GM12878 (cell line): ENCODE measurements at regions not wholly inside any gene's neighbourhood (a gene's known extent, or its start where the extent isn't known, plus 50 kb on each side); places are given as distances from the start of the nearest gene placed in this dataset.

ENCODE experiments used
- ATAC-seq: fragments of 200-7000 bp; cut with Tn5 transposase; 3 replicates; pipeline ENCODE4 v1.9.1; 2020; ENCODE audit warnings: mild to moderate bottlenecking, moderate library complexity
- BruUV-seq: library from RNA; stranded (reverse); fragments of 400-500 nt; replicated peaks from 2 replicates; lab custom pipeline; 2021; lab: Mats Ljungman, UMichigan
- CTCF ChIA-PET: fragments of 300-600 bp; sonication (Branson Sonifier 250); formaldehyde crosslinking; extraction: SDS; loops from one replicate; lab custom pipeline; 2021; ENCODE audit warnings: inconsistent platforms; lab: Yijun Ruan, JAX
- POLR2A ChIA-PET: fragments of 350-600 bp; formaldehyde crosslinking; extraction: SDS; loops from one replicate; lab custom pipeline; 2021; ENCODE audit warnings: inconsistent platforms; lab: Charles Lee
- RAD21 ChIA-PET: fragments of 300-600 bp; sonication (Branson Sonifier 250); formaldehyde crosslinking; loops from one replicate; lab custom pipeline; 2023; ENCODE audit warnings: antibody characterized with exemption; ENCODE audit not compliant: unreplicated experiment; lab: Charles Lee
- SMC1A ChIA-PET: fragments of 300-600 bp; sonication (Branson Sonifier 250); formaldehyde crosslinking; loops from one replicate; lab custom pipeline; 2023; ENCODE audit not compliant: unreplicated experiment, uncharacterized antibody; lab: Charles Lee
- DNase-seq: peaks from one replicate; pipeline ENCODE4 v3.0.0-alpha.2; 2011; ENCODE audit warnings: low read depth, low spot score
- FAIRE-seq: peaks from 3 replicates; lab custom pipeline; 2011; peaks lifted over from hg19 to GRCh38; lab: Jason Lieb, UNC
- H2AFZ ChIP-seq: 2 replicates; pipeline ENCODE4 v1.6.0; 2011; ENCODE audit warnings: low read depth, low read length, control low read depth; ENCODE audit not compliant: control insufficient read depth
- H3K27ac ChIP-seq: 2 replicates; pipeline ENCODE4 v1.5.1; 2011; ENCODE audit warnings: control low read depth; ENCODE audit not compliant: control insufficient read depth, insufficient read depth
- H3K27me3 ChIP-seq, 2 experiments: replicated peaks in 1 of 2; 2 replicates each; pipeline versions ENCODE4 v1.6.0 to v1.6.1; 2011; ENCODE audit warnings: low read length in 1 of 2; ENCODE audit not compliant: control insufficient read depth in 2 of 2, insufficient read depth in 2 of 2
- H3K36me3 ChIP-seq, 2 experiments: 2 replicates each; pipeline ENCODE4 v1.5.1; 2011; ENCODE audit warnings: low read length in 1 of 2; ENCODE audit not compliant: control insufficient read depth in 2 of 2, insufficient read depth in 2 of 2
- H3K4me1 ChIP-seq: 2 replicates; pipeline ENCODE4 v1.6.1; 2011; ENCODE audit warnings: mild to moderate bottlenecking, low read length, moderate library complexity, mixed read lengths; ENCODE audit not compliant: control insufficient read depth, insufficient read depth
- H3K4me2 ChIP-seq: 2 replicates; pipeline ENCODE4 v1.6.0; 2011; ENCODE audit warnings: control low read depth; ENCODE audit not compliant: control insufficient read depth, insufficient read depth
- H3K4me3 ChIP-seq: fragments of 200-600 bp; sonication (generic); 2 replicates; pipeline ENCODE4 v1.5.1; 2016
- H3K79me2 ChIP-seq: 2 replicates; pipeline ENCODE4 v1.6.0; 2011; ENCODE audit warnings: low read length; ENCODE audit not compliant: control insufficient read depth, insufficient read depth
- H3K9ac ChIP-seq: 2 replicates; pipeline ENCODE4 v1.8.0; 2011; ENCODE audit warnings: low read length, control low read depth, mixed read lengths; ENCODE audit not compliant: control insufficient read depth, insufficient read depth
- H3K9me3 ChIP-seq: replicated peaks from 3 replicates; pipeline ENCODE4 v1.5.1; 2011; ENCODE audit warnings: mild to moderate bottlenecking, low read length; ENCODE audit not compliant: control insufficient read depth, insufficient read depth
- H4K20me1 ChIP-seq: 2 replicates; pipeline ENCODE4 v1.6.0; 2011; ENCODE audit not compliant: control insufficient read depth, insufficient read depth
- CEBPB ChIP-seq, 2 experiments: fragments of 150-350 bp in 1 of 2; IDR thresholded peaks; 2 replicates each; pipeline ENCODE4 v1.6.1; 2012 to 2014; ENCODE audit warnings: low read depth in 2 of 2, low read length in 2 of 2, borderline replicate concordance in 1 of 2, inconsistent platforms in 1 of 2
- CREM ChIP-seq: IDR thresholded peaks from 2 replicates; pipeline ENCODE4 v1.6.1; 2014; ENCODE audit warnings: antibody characterized with exemption, low read depth
- EP300 ChIP-seq, 2 experiments: fragments of 150-350 bp in 1 of 2; IDR thresholded peaks; 2 replicates each; pipeline ENCODE4 v1.6.1; 2011 to 2012; ENCODE audit warnings: low read depth in 2 of 2, low read length in 2 of 2, borderline replicate concordance in 1 of 2, improper control_type of control experiment in 1 of 2, inconsistent platforms in 1 of 2; ENCODE audit not compliant: control insufficient read depth in 1 of 2
- HDGF ChIP-seq: fragments of 450-650 bp; IDR thresholded peaks from 2 replicates; pipeline ENCODE4 v1.6.1; 2016; ENCODE audit warnings: antibody characterized with exemption
- IKZF1 ChIP-seq: fragments of 450-650 bp; conservative IDR thresholded peaks from 2 replicates; pipeline ENCODE4 v1.6.1; 2017; ENCODE audit warnings: antibody characterized with exemption, mild to moderate bottlenecking
- RELA ChIP-seq: fragments of 450-650 bp; IDR thresholded peaks from 2 replicates; pipeline ENCODE4 v1.8.0; 2014; ENCODE audit warnings: borderline replicate concordance; ENCODE audit not compliant: partially characterized antibody
- RFX5 ChIP-seq: IDR thresholded peaks from 2 replicates; pipeline ENCODE4 v1.6.1; 2011; ENCODE audit warnings: low read depth, low read length, improper control_type of control experiment
- TARDBP ChIP-seq: IDR thresholded peaks from 2 replicates; pipeline ENCODE4 v1.6.1; 2016; ENCODE audit warnings: borderline replicate concordance
- TBL1XR1 ChIP-seq: IDR thresholded peaks from 2 replicates; pipeline ENCODE4 v1.6.1; 2012; ENCODE audit warnings: low read depth, low read length, improper control_type of control experiment
- ZNF207 ChIP-seq: fragments of 450-650 bp; IDR thresholded peaks from 2 replicates; pipeline ENCODE4 v1.6.1; 2014; ENCODE audit warnings: antibody characterized with exemption, mild to moderate bottlenecking, borderline replicate concordance
- ZNF24 ChIP-seq: fragments of 450-650 bp; IDR thresholded peaks from 2 replicates; pipeline ENCODE4 v1.6.1; 2017; ENCODE audit warnings: antibody characterized with exemption, mild to moderate bottlenecking
- WGBS: methylation state at CpG from one replicate; pipeline ENCODE4 v1.1.6; 2016; ENCODE audit warnings: low lambda C conversion rate; ENCODE audit not compliant: insufficient replicate concordance, insufficient coverage; ENCODE audit errors: missing lambda C conversion rate; 5-methylcytosine and 5-hydroxymethylcytosine counted together
- in situ Hi-C: fragments of 300-500 bp; cut with MboI; formaldehyde crosslinking; loops from 9 replicates; pipeline ENCODE4 v1.14.3; 2018; ENCODE audit warnings: mixed read lengths
- intact Hi-C: fragments of 100-400 bp; cut with micrococcal nuclease; formaldehyde crosslinking; loops from one replicate; pipeline ENCODE4 v1.14.2; 2022; ENCODE audit not compliant: unreplicated experiment
- TF ChIP-seq, protein P1 (sequence below): IDR thresholded peaks from 2 replicates; pipeline ENCODE4 v1.6.1; 2011; ENCODE audit warnings: borderline replicate concordance, low read depth, mild to moderate bottlenecking, moderate library complexity, mixed read lengths, low read length; ENCODE audit not compliant: insufficient read depth; ENCODE audit errors: extremely low read length
- TF ChIP-seq, protein P2 (sequence below): fragments of 450-650 bp; IDR thresholded peaks from 2 replicates; pipeline ENCODE4 v1.6.1; 2017; ENCODE audit warnings: borderline replicate concordance
- TF ChIP-seq, protein P3 (sequence below): fragments of 450-650 bp; IDR thresholded peaks from 2 replicates; pipeline ENCODE4 v1.6.1; 2018; ENCODE audit warnings: borderline replicate concordance, mild to moderate bottlenecking; ENCODE audit not compliant: partially characterized antibody

DNA sequence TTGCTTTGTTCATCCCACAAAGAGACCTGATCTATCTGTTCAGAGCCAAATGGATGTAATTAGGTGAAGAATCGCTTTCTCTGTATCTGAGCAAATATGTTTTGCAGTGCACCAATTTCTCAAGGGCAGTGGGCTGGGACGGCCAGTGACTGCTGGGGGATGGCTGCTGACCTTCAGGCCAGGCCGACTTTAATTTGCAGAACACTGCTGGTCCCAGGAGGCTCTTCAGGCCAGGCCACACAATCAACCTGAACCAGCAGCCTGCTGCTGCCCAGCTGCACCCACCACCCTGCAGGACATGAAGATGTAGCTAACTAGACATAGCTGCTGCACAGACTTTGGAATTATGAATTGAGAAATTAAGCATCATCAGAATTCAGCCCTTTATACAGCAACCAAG lies 194.4 kb upstream of the ONECUT1 start:
- Histone ChIP-seq H3K36me3 (no peaks in the 10 kb centered on the region), H3K4me1 (no peaks in the 10 kb centered on the region), H3K9me3 (no peaks in the 10 kb centered on the region), H3K79me2 (no peaks in the 10 kb centered on the region)
- no peak for FAIRE-seq
- TF ChIP-seq ZNF207 (no peak), ZNF24 (no peak), CREM (no peak), TARDBP (no peak), IKZF1 (no peak), CEBPB (IDR thresholded peaks at IDR 0.05; ENCODE audit: borderline replicate concordance in 1 of 2, low read depth in 2 of 2, low read length in 2 of 2) (no peak)
- TF ChIP-seq, protein P1, sequence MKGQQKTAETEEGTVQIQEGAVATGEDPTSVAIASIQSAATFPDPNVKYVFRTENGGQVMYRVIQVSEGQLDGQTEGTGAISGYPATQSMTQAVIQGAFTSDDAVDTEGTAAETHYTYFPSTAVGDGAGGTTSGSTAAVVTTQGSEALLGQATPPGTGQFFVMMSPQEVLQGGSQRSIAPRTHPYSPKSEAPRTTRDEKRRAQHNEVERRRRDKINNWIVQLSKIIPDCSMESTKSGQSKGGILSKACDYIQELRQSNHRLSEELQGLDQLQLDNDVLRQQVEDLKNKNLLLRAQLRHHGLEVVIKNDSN = no peak
- TF ChIP-seq, all 136 proteins: peak for 0
- whole genome bisulfite sequencing = 0% methylated on average over 3 of the region's 3 CpGs
- intact Hi-C loops = no loop called here
- Histone ChIP-seq H3K9ac (no peak overlapping the region), H3K4me2 (no peak overlapping the region), H3K27me3 (peaks cover 0 to 1% of the 10 kb centered on the region in 2 experiments; a peak in 1 of 4 replicates), H2AFZ (no peak overlapping the region), H4K20me1 (no peaks in the 10 kb centered on the region), H3K4me3 (no peak overlapping the region), H3K27ac (no peak overlapping the region)
- POLR2A ChIA-PET = no interaction called here
- ATAC-seq = no peak
- RAD21 ChIA-PET = no interaction called here
- in situ Hi-C loops = no loop called here
- DNase-seq = no peak
- SMC1A ChIA-PET = interaction anchor here (1.7 kb wide), 1 partner anchor 10 kb away, joined by 4 read pairs; no protein-coding TSS in a partner anchor
- no TSS peak for BruUV-seq
- CTCF ChIA-PET = no interaction called here

DNA sequence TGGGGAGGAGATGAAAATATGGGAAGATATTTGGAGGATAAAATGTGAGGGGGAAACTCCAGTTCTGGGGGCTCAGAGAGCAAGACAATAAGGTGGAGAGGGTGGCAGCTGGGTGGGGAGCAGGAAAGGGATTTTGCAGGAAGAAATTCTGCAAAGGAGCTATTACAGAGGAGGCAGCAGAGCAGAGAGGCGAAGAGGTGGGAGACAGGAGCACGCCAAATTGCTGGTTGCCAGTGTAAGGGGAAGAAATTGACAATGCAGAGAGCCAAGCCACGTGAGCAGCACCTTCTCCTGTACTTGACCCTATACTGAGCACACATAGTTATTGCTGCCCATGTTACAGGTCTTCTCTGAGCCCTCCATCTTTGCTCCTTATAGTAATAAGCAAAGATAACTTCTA lies 190.3 kb upstream of the ONECUT1 start:
- Histone ChIP-seq H2AFZ (no peak overlapping the region), H3K79me2 (no peaks in the 10 kb centered on the region), H3K4me2 (no peak overlapping the region), H3K4me1 (no peaks in the 10 kb centered on the region), H3K9me3 (no peaks in the 10 kb centered on the region), H3K27me3 (peaks cover 0 to 1% of the 10 kb centered on the region in 2 experiments; a peak in 1 of 4 replicates), H3K27ac (no peak overlapping the region), H4K20me1 (no peaks in the 10 kb centered on the region), H3K4me3 (no peak overlapping the region), H3K9ac (no peak overlapping the region), H3K36me3 (no peaks in the 10 kb centered on the region)
- no peak for ATAC-seq
- ChIA-PET RAD21 (no interaction called here), CTCF (no interaction called here), POLR2A (no interaction called here), SMC1A (no interaction called here)
- 0% methylated on average over 3 of the region's 3 CpGs for WGBS
- in situ Hi-C loops = no loop called here
- intact Hi-C loops = no loop called here
- no peak for DNase-seq
- no TSS peak for BruUV-seq
- no peak for FAIRE-seq
- TF ChIP-seq, protein P2, sequence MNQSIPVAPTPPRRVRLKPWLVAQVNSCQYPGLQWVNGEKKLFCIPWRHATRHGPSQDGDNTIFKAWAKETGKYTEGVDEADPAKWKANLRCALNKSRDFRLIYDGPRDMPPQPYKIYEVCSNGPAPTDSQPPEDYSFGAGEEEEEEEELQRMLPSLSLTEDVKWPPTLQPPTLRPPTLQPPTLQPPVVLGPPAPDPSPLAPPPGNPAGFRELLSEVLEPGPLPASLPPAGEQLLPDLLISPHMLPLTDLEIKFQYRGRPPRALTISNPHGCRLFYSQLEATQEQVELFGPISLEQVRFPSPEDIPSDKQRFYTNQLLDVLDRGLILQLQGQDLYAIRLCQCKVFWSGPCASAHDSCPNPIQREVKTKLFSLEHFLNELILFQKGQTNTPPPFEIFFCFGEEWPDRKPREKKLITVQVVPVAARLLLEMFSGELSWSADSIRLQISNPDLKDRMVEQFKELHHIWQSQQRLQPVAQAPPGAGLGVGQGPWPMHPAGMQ = no peak
- TF ChIP-seq, protein P3, sequence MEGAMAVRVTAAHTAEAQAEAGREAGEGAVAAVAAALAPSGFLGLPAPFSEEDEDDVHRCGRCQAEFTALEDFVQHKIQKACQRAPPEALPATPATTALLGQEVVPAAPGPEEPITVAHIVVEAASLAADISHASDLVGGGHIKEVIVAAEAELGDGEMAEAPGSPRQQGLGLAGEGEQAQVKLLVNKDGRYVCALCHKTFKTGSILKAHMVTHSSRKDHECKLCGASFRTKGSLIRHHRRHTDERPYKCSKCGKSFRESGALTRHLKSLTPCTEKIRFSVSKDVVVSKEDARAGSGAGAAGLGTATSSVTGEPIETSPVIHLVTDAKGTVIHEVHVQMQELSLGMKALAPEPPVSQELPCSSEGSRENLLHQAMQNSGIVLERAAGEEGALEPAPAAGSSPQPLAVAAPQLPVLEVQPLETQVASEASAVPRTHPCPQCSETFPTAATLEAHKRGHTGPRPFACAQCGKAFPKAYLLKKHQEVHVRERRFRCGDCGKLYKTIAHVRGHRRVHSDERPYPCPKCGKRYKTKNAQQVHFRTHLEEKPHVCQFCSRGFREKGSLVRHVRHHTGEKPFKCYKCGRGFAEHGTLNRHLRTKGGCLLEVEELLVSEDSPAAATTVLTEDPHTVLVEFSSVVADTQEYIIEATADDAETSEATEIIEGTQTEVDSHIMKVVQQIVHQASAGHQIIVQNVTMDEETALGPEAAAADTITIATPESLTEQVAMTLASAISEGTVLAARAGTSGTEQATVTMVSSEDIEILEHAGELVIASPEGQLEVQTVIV = no peak
- TF ChIP-seq HDGF = no peak
- TF ChIP-seq RFX5 = no peak
- no peak for TF ChIP-seq EP300 (IDR thresholded peaks at IDR 0.05; ENCODE audit: borderline replicate concordance in 1 of 2, control insufficient read depth in 1 of 2, low read depth in 2 of 2, low read length in 2 of 2)
- no peak for TF ChIP-seq TBL1XR1
- no peak for TF ChIP-seq RELA
